ENCODE measurements at regions not wholly inside any gene's neighbourhood (a gene's known extent, or its start where the extent isn't known, plus 50 kb on each side); places are given as distances from the start of the nearest gene placed in this dataset.

DNA sequence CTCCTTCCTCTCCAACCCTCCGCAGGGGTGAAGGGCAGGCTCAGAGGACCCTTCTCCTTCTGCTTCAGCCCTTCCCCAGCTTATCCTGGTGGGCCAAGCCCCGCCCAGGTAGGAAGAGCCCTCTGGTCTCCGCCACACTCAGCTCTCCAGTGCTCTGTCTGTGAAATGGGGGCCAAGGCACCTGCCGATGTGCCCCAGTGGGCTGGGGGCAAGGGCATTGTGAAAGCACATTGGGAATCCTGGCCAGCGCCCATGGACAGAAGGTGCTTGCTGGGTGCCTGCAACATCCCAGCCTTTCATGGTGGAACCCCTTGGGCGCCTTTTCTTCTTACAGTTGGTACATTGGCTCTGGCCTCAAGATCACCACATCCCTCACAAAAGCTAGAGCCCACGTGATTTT, 150.8 kb downstream of the INHBB start:
- FAIRE-seq (no peak), DNase-seq (no peak)
- Histone ChIP-seq H3K27me3 (ENCODE audit: control insufficient read depth in 3 of 3, insufficient read depth in 3 of 3, low read length in 3 of 3) (peaks cover 0 to 2% (median 0%) of the 10 kb centered on the region in 3 donors), H3K27ac (ENCODE audit: low read depth in 1 of 3, low read length in 2 of 3) (no peak overlapping the region), H3K4me1 (ENCODE audit: control insufficient read depth in 3 of 3, insufficient read depth in 2 of 3, low read depth in 1 of 3, low read length in 2 of 3) (peaks cover 0 to 4% (median 0%) of the 10 kb centered on the region in 3 donors), H3K4me3 (ENCODE audit: low read depth in 1 of 3, low read length in 3 of 3) (no peak overlapping the region), H3K36me3 (ENCODE audit: control insufficient read depth in 3 of 3, insufficient read depth in 2 of 3, low read depth in 1 of 3, low read length in 3 of 3) (no peaks in the 10 kb centered on the region), H3K9me3 (ENCODE audit: control insufficient read depth in 2 of 2, insufficient read depth in 1 of 2, low read depth in 1 of 2, low read length in 1 of 2) (no peaks in the 10 kb centered on the region)
- WGBS, 3 donors: 78 to 83% (median 80%) methylated on average over 7 of the region's 7 CpGs

DNA sequence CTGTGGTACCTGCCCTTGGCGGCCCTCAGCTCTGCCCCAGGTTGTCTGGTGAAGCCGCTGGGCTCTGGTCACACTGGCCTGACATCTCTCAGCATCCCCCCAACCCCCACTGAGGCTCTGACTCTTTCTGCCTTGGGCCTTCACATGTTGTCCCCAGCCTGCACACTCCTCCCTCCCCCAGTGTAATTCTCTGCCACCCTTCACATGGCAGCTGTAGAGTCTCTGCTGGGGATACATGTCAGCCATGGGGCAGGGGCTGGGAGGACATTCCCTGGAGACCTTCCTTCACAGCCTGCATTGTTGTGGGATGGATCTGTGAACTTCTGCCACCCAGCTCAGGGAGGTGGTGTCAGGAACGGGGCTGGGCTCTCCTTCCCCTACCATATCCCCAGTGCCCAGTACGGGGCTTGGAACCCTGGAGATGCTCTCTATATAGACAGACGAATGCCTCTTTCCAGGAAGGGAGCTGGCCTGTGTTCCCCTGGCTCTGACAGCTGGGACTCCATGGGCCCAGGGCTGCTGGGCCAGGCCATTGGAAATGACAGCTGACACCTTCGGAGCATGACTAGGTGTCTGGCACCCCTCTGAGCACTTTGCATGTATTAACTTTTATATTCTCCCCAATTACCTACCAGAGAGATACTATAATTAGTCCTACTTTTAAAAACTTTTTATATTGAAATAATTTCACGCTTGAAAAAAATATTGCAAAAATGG, 151.5 kb downstream of the INHBB start:
- H3K27ac ChIP-seq (ENCODE audit: low read depth in 1 of 3, low read length in 2 of 3): no peak overlapping the region
- FAIRE-seq (no peak), DNase-seq (no peak)
- no peaks in the 10 kb centered on the region for H3K36me3 ChIP-seq (ENCODE audit: control insufficient read depth in 3 of 3, insufficient read depth in 2 of 3, low read depth in 1 of 3, low read length in 3 of 3)
- peaks cover 0 to 2% (median 0%) of the 10 kb centered on the region in 3 donors for H3K27me3 ChIP-seq (ENCODE audit: control insufficient read depth in 3 of 3, insufficient read depth in 3 of 3, low read length in 3 of 3)
- no peaks in the 10 kb centered on the region for H3K9me3 ChIP-seq (ENCODE audit: control insufficient read depth in 2 of 2, insufficient read depth in 1 of 2, low read depth in 1 of 2, low read length in 1 of 2)
- peaks cover 0 to 4% (median 0%) of the 10 kb centered on the region in 3 donors for H3K4me1 ChIP-seq (ENCODE audit: control insufficient read depth in 3 of 3, insufficient read depth in 2 of 3, low read depth in 1 of 3, low read length in 2 of 3)
- 85 to 93% (median 90%) methylated on average over 7 of the region's 7 CpGs for WGBS, 3 donors
- H3K4me3 ChIP-seq (ENCODE audit: low read depth in 1 of 3, low read length in 3 of 3): no peak overlapping the region

DNA sequence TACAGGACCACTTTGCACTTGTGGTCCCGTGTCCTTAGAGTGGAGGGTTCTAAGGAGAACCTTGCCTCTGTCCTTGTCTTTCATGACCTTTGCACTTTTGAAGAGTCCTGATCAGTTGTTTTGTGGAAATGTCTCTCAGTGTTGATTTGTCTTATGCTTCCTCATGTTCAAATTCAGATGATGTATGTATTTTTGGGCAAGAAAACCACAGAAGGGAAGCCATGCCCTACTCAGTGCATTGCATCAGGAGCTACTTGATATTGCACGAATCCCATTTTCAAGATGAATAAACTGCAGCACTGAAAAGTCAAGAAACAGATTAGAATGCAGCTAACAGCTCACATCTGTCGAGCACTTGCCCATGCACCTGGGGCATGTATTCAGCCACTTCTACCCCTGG, 152.2 kb downstream of the INHBB start:
- WGBS, 3 donors: 83 to 86% (median 85%) methylated on average over 3 of the region's 3 CpGs
- Histone ChIP-seq H3K4me3 (ENCODE audit: low read depth in 1 of 3, low read length in 3 of 3) (no peak overlapping the region), H3K9me3 (ENCODE audit: control insufficient read depth in 2 of 2, insufficient read depth in 1 of 2, low read depth in 1 of 2, low read length in 1 of 2) (no peaks in the 10 kb centered on the region), H3K4me1 (ENCODE audit: control insufficient read depth in 3 of 3, insufficient read depth in 2 of 3, low read depth in 1 of 3, low read length in 2 of 3) (peaks cover 0 to 4% (median 0%) of the 10 kb centered on the region in 3 donors), H3K27ac (ENCODE audit: low read depth in 1 of 3, low read length in 2 of 3) (no peak overlapping the region), H3K36me3 (ENCODE audit: control insufficient read depth in 3 of 3, insufficient read depth in 2 of 3, low read depth in 1 of 3, low read length in 3 of 3) (no peaks in the 10 kb centered on the region), H3K27me3 (ENCODE audit: control insufficient read depth in 3 of 3, insufficient read depth in 3 of 3, low read length in 3 of 3) (peaks cover 0 to 2% (median 0%) of the 10 kb centered on the region in 3 donors)
- no peak for FAIRE-seq
- DNase-seq: no peak

DNA sequence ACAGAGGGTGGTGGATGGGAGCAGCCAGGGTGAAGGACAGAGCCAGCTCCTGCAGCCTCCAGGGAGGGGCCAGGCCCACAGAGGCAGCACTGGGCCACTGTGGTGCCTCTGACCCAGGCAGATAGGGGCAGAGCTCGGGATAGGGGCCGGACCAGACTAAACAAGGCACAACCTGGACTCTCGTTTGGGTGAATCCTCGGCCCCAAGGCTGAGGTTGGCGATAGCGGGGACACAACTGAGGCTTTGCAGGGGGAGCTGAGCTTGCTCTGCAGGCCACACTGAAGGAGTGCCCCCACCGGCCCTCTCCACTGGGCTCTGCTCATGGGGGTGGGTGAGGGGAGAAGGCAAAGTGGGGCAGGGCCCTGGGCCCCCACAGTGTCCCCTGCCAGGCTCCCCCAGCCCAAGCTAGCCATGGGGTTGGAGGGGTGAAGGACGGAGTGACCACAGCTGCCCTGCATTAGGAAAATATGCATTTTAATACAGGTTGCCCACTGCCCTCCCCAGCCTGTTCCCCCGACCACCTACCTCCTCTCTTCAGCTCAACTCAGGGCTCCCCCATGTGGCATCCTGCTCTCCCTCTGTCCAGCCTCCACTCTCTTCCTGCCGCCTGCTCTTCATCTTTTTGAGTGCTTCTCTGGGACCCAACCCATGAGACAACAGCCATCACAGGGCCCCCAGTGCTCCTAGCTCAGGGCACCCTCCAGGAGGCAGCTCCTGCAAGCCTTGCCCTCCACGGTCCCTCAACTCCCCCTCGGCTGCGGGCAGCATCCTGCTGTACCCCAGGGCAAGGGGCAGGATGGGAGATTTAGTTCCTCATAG, 152.8 kb downstream of the INHBB start:
- H3K4me1 ChIP-seq (ENCODE audit: control insufficient read depth in 3 of 3, insufficient read depth in 2 of 3, low read depth in 1 of 3, low read length in 2 of 3): peaks cover 0 to 5% (median 0%) of the 10 kb centered on the region in 3 donors
- no peak overlapping the region for H3K27ac ChIP-seq (ENCODE audit: low read depth in 1 of 3, low read length in 2 of 3)

DNA sequence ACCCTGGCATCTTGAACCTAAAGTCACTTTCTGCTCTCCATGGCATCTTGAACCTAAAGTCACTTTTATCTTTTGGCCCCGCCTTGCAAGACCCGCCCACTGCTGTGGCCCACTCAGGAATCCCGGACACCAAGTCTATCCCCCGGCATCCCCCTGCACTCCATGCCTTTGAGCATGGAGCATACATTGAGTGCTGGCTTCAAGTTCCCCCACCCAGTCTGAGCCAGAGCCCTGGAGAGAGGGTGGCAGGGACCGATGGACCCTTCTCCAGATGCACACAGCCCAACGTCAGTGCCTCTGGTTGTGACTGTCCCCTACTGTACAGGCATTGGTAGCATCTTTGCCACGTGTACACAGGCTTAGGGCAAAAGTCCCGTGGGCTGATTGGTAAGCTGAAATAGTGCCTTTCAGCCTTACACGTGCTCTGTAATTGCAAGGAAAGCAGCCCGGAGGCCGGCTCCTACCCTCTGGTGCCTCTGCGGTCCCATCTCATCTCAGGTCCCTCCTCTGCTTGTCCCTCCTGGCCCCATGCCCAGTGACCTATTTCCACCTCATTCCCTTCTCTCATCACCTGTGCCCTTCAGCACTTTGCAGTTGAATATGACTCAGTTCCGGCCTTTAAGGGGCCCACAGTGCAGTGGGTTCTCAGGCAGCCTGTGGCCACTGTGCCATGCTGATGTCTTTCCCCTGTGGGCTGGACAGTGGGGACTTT, 154.0 kb downstream of the INHBB start:
- no peaks in the 10 kb centered on the region for H3K36me3 ChIP-seq (ENCODE audit: control insufficient read depth in 3 of 3, insufficient read depth in 2 of 3, low read depth in 1 of 3, low read length in 3 of 3)
- H3K9me3 ChIP-seq (ENCODE audit: control insufficient read depth in 2 of 2, insufficient read depth in 1 of 2, low read depth in 1 of 2, low read length in 1 of 2): no peaks in the 10 kb centered on the region
- 34 to 65% (median 45%) methylated on average over 13 of the region's 13 CpGs for WGBS, 3 donors
- peak in 1 of 2 donors; percentile 56 for DNase-seq
- H3K27me3 ChIP-seq (ENCODE audit: control insufficient read depth in 3 of 3, insufficient read depth in 3 of 3, low read length in 3 of 3): peaks cover 0 to 2% (median 0%) of the 10 kb centered on the region in 3 donors
- H3K4me1 ChIP-seq (ENCODE audit: control insufficient read depth in 3 of 3, insufficient read depth in 2 of 3, low read depth in 1 of 3, low read length in 2 of 3): peaks cover 0 to 17% (median 0%) of the 10 kb centered on the region in 3 donors
- no peak for FAIRE-seq
- no peak overlapping the region for H3K4me3 ChIP-seq (ENCODE audit: low read depth in 1 of 3, low read length in 3 of 3)
- H3K27ac ChIP-seq (ENCODE audit: low read depth in 1 of 3, low read length in 2 of 3): peak overlapping the region in 1 of 3 donors; percentile 50

More for the DNA sequence above, 152.8 kb downstream of the INHBB start:
- FAIRE-seq (no peak), DNase-seq (no peak)
- peaks cover 0 to 2% (median 0%) of the 10 kb centered on the region in 3 donors for H3K27me3 ChIP-seq (ENCODE audit: control insufficient read depth in 3 of 3, insufficient read depth in 3 of 3, low read length in 3 of 3)
- H3K36me3 ChIP-seq (ENCODE audit: control insufficient read depth in 3 of 3, insufficient read depth in 2 of 3, low read depth in 1 of 3, low read length in 3 of 3): no peaks in the 10 kb centered on the region
- no peaks in the 10 kb centered on the region for H3K9me3 ChIP-seq (ENCODE audit: control insufficient read depth in 2 of 2, insufficient read depth in 1 of 2, low read depth in 1 of 2, low read length in 1 of 2)
- WGBS, 3 donors: 76 to 79% (median 77%) methylated on average over 12 to 13 of the region's 13 CpGs
- H3K4me3 ChIP-seq (ENCODE audit: low read depth in 1 of 3, low read length in 3 of 3): no peak overlapping the region

DNA sequence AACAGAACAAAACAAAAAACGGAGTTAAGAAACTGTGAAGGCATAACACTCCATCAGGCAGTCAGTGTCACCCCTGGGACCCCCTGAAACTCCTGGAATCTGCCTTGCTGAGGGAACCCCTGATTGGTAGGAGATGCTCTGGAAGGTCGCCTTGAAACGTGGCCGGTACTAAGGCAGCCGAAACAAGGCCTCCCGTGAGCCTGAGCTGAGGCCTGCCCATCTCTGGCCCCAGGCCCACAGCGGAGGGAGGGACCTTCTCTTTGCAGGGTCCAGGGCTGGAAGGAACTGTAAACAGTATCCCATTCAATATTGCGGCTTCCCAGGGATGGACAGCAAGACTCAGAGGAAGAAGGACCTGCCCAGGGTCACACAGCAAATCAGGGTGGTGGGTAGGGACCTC, 155.7 kb downstream of the INHBB start:
- no peak overlapping the region for H3K27ac ChIP-seq (ENCODE audit: low read depth in 1 of 3, low read length in 2 of 3)
- H3K4me1 ChIP-seq (ENCODE audit: control insufficient read depth in 3 of 3, insufficient read depth in 2 of 3, low read depth in 1 of 3, low read length in 2 of 3): peaks cover 0 to 19% (median 0%) of the 10 kb centered on the region in 3 donors
- no peak for DNase-seq
- no peak for FAIRE-seq
- no peaks in the 10 kb centered on the region for H3K9me3 ChIP-seq (ENCODE audit: control insufficient read depth in 2 of 2, insufficient read depth in 1 of 2, low read depth in 1 of 2, low read length in 1 of 2)
- no peaks in the 10 kb centered on the region for H3K36me3 ChIP-seq (ENCODE audit: control insufficient read depth in 3 of 3, insufficient read depth in 2 of 3, low read depth in 1 of 3, low read length in 3 of 3)
- H3K27me3 ChIP-seq (ENCODE audit: control insufficient read depth in 3 of 3, insufficient read depth in 3 of 3, low read length in 3 of 3): peaks cover 0 to 2% (median 0%) of the 10 kb centered on the region in 3 donors
- WGBS, 3 donors: 81 to 95% (median 87%) methylated on average over 8 of the region's 8 CpGs
- H3K4me3 ChIP-seq (ENCODE audit: low read depth in 1 of 3, low read length in 3 of 3): no peak overlapping the region

DNA sequence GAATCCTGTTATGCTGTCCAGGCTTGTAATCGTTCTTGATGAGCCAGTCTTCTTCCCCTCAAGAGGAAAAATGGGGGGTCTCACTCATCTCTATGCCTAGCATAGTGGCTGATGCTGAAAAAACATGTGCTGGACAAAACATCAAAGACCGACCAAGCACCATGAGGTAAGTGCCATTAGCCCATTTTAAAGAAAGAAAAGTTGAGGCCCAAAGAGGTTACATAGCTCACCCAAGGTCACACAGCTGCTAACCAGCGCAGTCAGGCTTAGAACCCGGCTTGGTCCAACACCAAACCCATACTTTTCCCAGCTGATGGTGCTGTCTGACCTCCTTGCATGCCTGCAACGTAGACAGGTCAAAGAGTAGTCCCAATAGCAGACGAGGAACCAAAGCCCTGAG, 156.4 kb downstream of the INHBB start:
- Histone ChIP-seq H3K9me3 (ENCODE audit: control insufficient read depth in 2 of 2, insufficient read depth in 1 of 2, low read depth in 1 of 2, low read length in 1 of 2) (no peaks in the 10 kb centered on the region), H3K4me1 (ENCODE audit: control insufficient read depth in 3 of 3, insufficient read depth in 2 of 3, low read depth in 1 of 3, low read length in 2 of 3) (peaks cover 0 to 19% (median 0%) of the 10 kb centered on the region in 3 donors), H3K27me3 (ENCODE audit: control insufficient read depth in 3 of 3, insufficient read depth in 3 of 3, low read length in 3 of 3) (peaks cover 0 to 2% (median 0%) of the 10 kb centered on the region in 3 donors), H3K4me3 (ENCODE audit: low read depth in 1 of 3, low read length in 3 of 3) (no peak overlapping the region), H3K36me3 (ENCODE audit: control insufficient read depth in 3 of 3, insufficient read depth in 2 of 3, low read depth in 1 of 3, low read length in 3 of 3) (no peaks in the 10 kb centered on the region), H3K27ac (ENCODE audit: low read depth in 1 of 3, low read length in 2 of 3) (no peak overlapping the region)
- FAIRE-seq (no peak), DNase-seq (no peak)
- WGBS, 3 donors: 73 to 87% (median 85%) methylated on average over 6 of the region's 6 CpGs

DNA sequence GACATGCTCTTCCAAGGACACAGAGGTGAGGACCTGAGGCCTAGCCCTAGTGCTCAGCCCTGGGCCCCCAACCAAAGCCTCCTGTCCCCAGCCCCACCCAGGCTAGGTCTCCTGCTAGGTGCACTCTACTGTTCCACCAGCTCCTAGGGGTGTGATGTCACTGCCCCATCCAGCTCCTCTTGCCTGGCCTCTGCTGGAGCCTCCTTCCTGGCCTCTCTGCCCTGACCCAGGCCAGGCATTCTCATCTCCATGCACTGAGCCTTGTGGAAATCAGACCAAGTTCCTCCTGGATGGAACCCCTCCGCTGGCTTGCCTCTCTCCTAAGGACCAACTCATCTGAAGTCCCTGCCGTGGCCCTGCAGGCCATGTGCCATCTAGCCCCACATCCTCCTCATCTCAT, 156.8 kb downstream of the INHBB start:
- Histone ChIP-seq H3K4me1 (ENCODE audit: control insufficient read depth in 3 of 3, insufficient read depth in 2 of 3, low read depth in 1 of 3, low read length in 2 of 3) (peaks cover 0 to 19% (median 0%) of the 10 kb centered on the region in 3 donors), H3K4me3 (ENCODE audit: low read depth in 1 of 3, low read length in 3 of 3) (no peak overlapping the region), H3K27ac (ENCODE audit: low read depth in 1 of 3, low read length in 2 of 3) (no peak overlapping the region), H3K27me3 (ENCODE audit: control insufficient read depth in 3 of 3, insufficient read depth in 3 of 3, low read length in 3 of 3) (peaks cover 0 to 2% (median 0%) of the 10 kb centered on the region in 3 donors), H3K36me3 (ENCODE audit: control insufficient read depth in 3 of 3, insufficient read depth in 2 of 3, low read depth in 1 of 3, low read length in 3 of 3) (no peaks in the 10 kb centered on the region), H3K9me3 (ENCODE audit: control insufficient read depth in 2 of 2, insufficient read depth in 1 of 2, low read depth in 1 of 2, low read length in 1 of 2) (no peaks in the 10 kb centered on the region)
- WGBS, 3 donors: 83 to 100% (median 84%) methylated on average over 2 of the region's 2 CpGs
- FAIRE-seq (no peak), DNase-seq (no peak)
